OCI-LY1 (cell line): ENCODE measurements at regions not wholly inside any gene's neighbourhood (a gene's known extent, or its start where the extent isn't known, plus 50 kb on each side); places are given as distances from the start of the nearest gene placed in this dataset.

Experiments
- CTCF ChIP-seq: fragments of 200-600 bp; sonication (generic), shearing (Covaris generic); IDR thresholded peaks from 2 replicates; pipeline ENCODE4 v1.5.1; 2017; ENCODE audit warnings: mild to moderate bottlenecking, antibody characterized with exemption, low read length, moderate library complexity, mixed read lengths
- EZH2 ChIP-seq: fragments of 200-600 bp; sonication (generic), shearing (Covaris generic); IDR thresholded peaks from 2 replicates; pipeline ENCODE4 v1.8.0; 2017; ENCODE audit warnings: borderline replicate concordance, mixed run types, mild to moderate bottlenecking, antibody characterized with exemption, low read length, moderate library complexity, mixed read lengths

GRCh38 chr2:237177052-237177451 lies 91.4 kb downstream of the COPS8 start:
- no peak for TF ChIP-seq EZH2
- TF ChIP-seq CTCF, result no peak
